SK-N-SH (cell line): ENCODE measurements at regions not wholly inside any gene's neighbourhood (a gene's known extent, or its start where the extent isn't known, plus 50 kb on each side); places are given as distances from the start of the nearest gene placed in this dataset.

ENCODE experiments used
- CTCF ChIA-PET: fragments of 300-600, 350-600 bp; formaldehyde crosslinking; extraction: SDS; loops from one replicate; lab custom pipeline; 2021; lab: Yijun Ruan, JAX
- POLR2A ChIA-PET: fragments of 350-600 bp; sonication (Branson Sonifier 250); formaldehyde crosslinking; extraction: SDS; loops from one replicate; lab custom pipeline; 2020; ENCODE audit warnings: antibody characterized with exemption, inconsistent platforms; lab: Yijun Ruan, JAX
- DNase-seq: peaks from one replicate; pipeline ENCODE4 v3.0.0; 2012
- H2AFZ ChIP-seq: fragments of 200-600 bp; sonication (generic); 2 replicates; pipeline ENCODE4 v1.8.1; 2016; ENCODE audit warnings: antibody characterized with exemption, mild to moderate bottlenecking, low read depth
- H3F3A ChIP-seq: fragments of 200-600 bp; sonication (generic); replicated peaks from 2 replicates; pipeline ENCODE3; 2016; ENCODE audit warnings: antibody characterized with exemption, mild to moderate bottlenecking; ENCODE audit not compliant: insufficient read depth
- H3K27ac ChIP-seq, 2 experiments: fragments of 200-500 bp in 1 of 2; fragments of 200-600 bp in 1 of 2; sonication (Bioruptor generic) in 1 of 2; sonication (generic), shearing (Covaris generic) in 1 of 2; 2 replicates each; pipeline versions ENCODE4 v1.5.1 to v1.6.1; 2014 to 2016; ENCODE audit warnings: low read depth in 2 of 2, inconsistent platforms in 1 of 2, low read length in 1 of 2, mild to moderate bottlenecking in 1 of 2, mixed read lengths in 1 of 2
- H3K27me3 ChIP-seq: fragments of 200-600 bp; sonication (generic), shearing (Covaris generic); 2 replicates; pipeline ENCODE4 v1.6.1; 2016; ENCODE audit warnings: mixed run types; ENCODE audit not compliant: insufficient read depth
- H3K36me3 ChIP-seq, 2 experiments: fragments of 200-500 bp in 1 of 2; fragments of 200-600 bp in 1 of 2; sonication (Bioruptor generic) in 1 of 2; sonication (generic) in 1 of 2; replicated peaks in 1 of 2; 2 replicates each; pipeline versions ENCODE3 to v1.5.1; 2014 to 2016; ENCODE audit warnings: low read length in 1 of 2, mild to moderate bottlenecking in 1 of 2; ENCODE audit not compliant: insufficient read depth in 2 of 2, control insufficient read depth in 1 of 2
- H3K4me1 ChIP-seq, 2 experiments: fragments of 200-500 bp in 1 of 2; fragments of 200-600 bp in 1 of 2; sonication (Bioruptor generic) in 1 of 2; sonication (generic), shearing (Covaris generic) in 1 of 2; 2 replicates each; pipeline versions ENCODE4 v1.5.1 to v1.6.1; 2014 to 2016; ENCODE audit warnings: low read depth in 1 of 2, low read length in 1 of 2, mixed run types in 1 of 2; ENCODE audit not compliant: insufficient read depth in 2 of 2, control insufficient read depth in 1 of 2
- H3K4me2 ChIP-seq: fragments of 200-600 bp; sonication (generic), shearing (Covaris generic); 2 replicates; pipeline ENCODE4 v1.6.1; 2017; ENCODE audit warnings: mixed run types
- H3K4me3 ChIP-seq, 2 experiments: fragments of 200-500 bp in 1 of 2; fragments of 200-600 bp in 1 of 2; sonication (Bioruptor generic) in 1 of 2; sonication (generic), shearing (Covaris generic) in 1 of 2; 2 replicates each; pipeline versions ENCODE4 v1.5.1 to v1.8.1; 2014 to 2016; ENCODE audit warnings: low read depth in 2 of 2, inconsistent platforms in 1 of 2, low read length in 1 of 2, mild to moderate bottlenecking in 1 of 2, mixed read lengths in 1 of 2, moderate library complexity in 1 of 2
- H3K79me2 ChIP-seq: fragments of 200-600 bp; sonication (generic); 2 replicates; pipeline ENCODE4 v1.8.1; 2017; ENCODE audit warnings: mild to moderate bottlenecking; ENCODE audit not compliant: insufficient read depth
- H3K9ac ChIP-seq: fragments of 200-600 bp; sonication (generic); 2 replicates; pipeline ENCODE4 v1.6.1; 2017; ENCODE audit warnings: mixed run types
- H3K9me2 ChIP-seq: fragments of 200-600 bp; sonication (generic); 2 replicates; pipeline ENCODE4 v1.6.1; 2017; ENCODE audit warnings: mixed run types
- H3K9me3 ChIP-seq: fragments of 200-600 bp; sonication (generic); 2 replicates; pipeline ENCODE4 v1.6.1; 2017; ENCODE audit warnings: mixed run types, mild to moderate bottlenecking, moderate library complexity
- H4K20me1 ChIP-seq: fragments of 200-600 bp; sonication (generic); 2 replicates; pipeline ENCODE4 v1.6.1; 2017; ENCODE audit warnings: mild to moderate bottlenecking, mixed run types; ENCODE audit not compliant: insufficient read depth
- EZH2phosphoT487 ChIP-seq: fragments of 200-600 bp; sonication (generic); IDR thresholded peaks from 2 replicates; pipeline ENCODE4 v1.6.1; 2017; ENCODE audit warnings: low read depth, mixed run types, mild to moderate bottlenecking, antibody characterized with exemption, moderate library complexity, borderline replicate concordance
- FOSL2 ChIP-seq: IDR thresholded peaks from 2 replicates; pipeline ENCODE4 v1.4.0; 2012; ENCODE audit warnings: low read depth, mild to moderate bottlenecking, moderate library complexity, borderline replicate concordance
- FOXM1 ChIP-seq: IDR thresholded peaks from 2 replicates; pipeline ENCODE4 v1.4.0; 2012; ENCODE audit warnings: low read depth, mild to moderate bottlenecking
- JUND ChIP-seq: IDR thresholded peaks from 2 replicates; pipeline ENCODE4 v1.4.0; 2012
- MAX ChIP-seq: IDR thresholded peaks from 2 replicates; pipeline ENCODE4 v1.4.0; 2012; ENCODE audit warnings: low read depth
- MEF2A ChIP-seq: IDR thresholded peaks from 2 replicates; pipeline ENCODE4 v1.4.0; 2012; ENCODE audit warnings: low read depth, borderline replicate concordance
- MXI1 ChIP-seq: IDR thresholded peaks from 2 replicates; pipeline ENCODE4 v1.6.1; 2012; ENCODE audit warnings: mild to moderate bottlenecking, low read depth, low read length, improper control_type of control experiment
- POLR2AphosphoS5 ChIP-seq: IDR thresholded peaks from 2 replicates; pipeline ENCODE4 v1.6.1; 2012; ENCODE audit warnings: low read depth, low read length
- RAD21 ChIP-seq: IDR thresholded peaks from 2 replicates; pipeline ENCODE4 v1.6.1; 2012; ENCODE audit warnings: mild to moderate bottlenecking, low read length
- REST ChIP-seq: IDR thresholded peaks from 2 replicates; pipeline ENCODE4 v1.6.1; 2012; ENCODE audit warnings: mild to moderate bottlenecking, low read depth, low read length, moderate library complexity
- RFX5 ChIP-seq: IDR thresholded peaks from 2 replicates; pipeline ENCODE4 v1.6.1; 2012; ENCODE audit warnings: mild to moderate bottlenecking, improper control_type of control experiment, low read length
- RXRA ChIP-seq: IDR thresholded peaks from 2 replicates; pipeline ENCODE4 v1.4.0; 2012; ENCODE audit warnings: low read depth, mild to moderate bottlenecking, borderline replicate concordance
- SIN3A ChIP-seq: IDR thresholded peaks from 2 replicates; pipeline ENCODE4 v1.6.1; 2012; ENCODE audit warnings: low read depth, mild to moderate bottlenecking, low read length, moderate library complexity, borderline replicate concordance
- SMC3 ChIP-seq: IDR thresholded peaks from 2 replicates; pipeline ENCODE4 v1.6.1; 2012; ENCODE audit warnings: low read depth, low read length, improper control_type of control experiment
- TAF1 ChIP-seq: IDR thresholded peaks from 2 replicates; pipeline ENCODE4 v1.6.1; 2012; ENCODE audit warnings: low read depth, mild to moderate bottlenecking, low read length, moderate library complexity, borderline replicate concordance
- TCF12 ChIP-seq: IDR thresholded peaks from 2 replicates; pipeline ENCODE4 v1.4.0; 2012
- TEAD4 ChIP-seq: IDR thresholded peaks from 2 replicates; pipeline ENCODE4 v1.4.0; 2012; ENCODE audit warnings: mild to moderate bottlenecking, borderline replicate concordance; ENCODE audit not compliant: insufficient read depth
- YY1 ChIP-seq: IDR thresholded peaks from 2 replicates; pipeline ENCODE4 v1.4.0; 2012; ENCODE audit warnings: low read depth, mild to moderate bottlenecking
- WGBS: methylation state at CpG from one replicate; pipeline ENCODE4 v1.1.6; 2017; ENCODE audit warnings: low lambda C conversion rate; 5-methylcytosine and 5-hydroxymethylcytosine counted together

- no peaks in the 10 kb centered on the region for H3K36me3 ChIP-seq
- no peaks in the 10 kb centered on the region for H3K4me1 ChIP-seq
- no peaks in the 10 kb centered on the region for H3F3A ChIP-seq
- CTCF ChIA-PET = no interaction called here
- H4K20me1 ChIP-seq = no peaks in the 10 kb centered on the region
- H3K9me3 ChIP-seq = no peaks in the 10 kb centered on the region
- H3K4me2 ChIP-seq = no peak overlapping the region
- no peaks in the 10 kb centered on the region for H3K79me2 ChIP-seq
- no peak for DNase-seq
- H3K27me3 ChIP-seq = no peaks in the 10 kb centered on the region
- H3K9ac ChIP-seq = no peak overlapping the region
- POLR2A ChIA-PET = no interaction called here
- TF ChIP-seq TCF12 (no peak), YY1 (no peak), FOSL2 (no peak), MXI1 (no peak), SMC3 (no peak), SIN3A (no peak), EZH2phosphoT487 (no peak), POLR2AphosphoS5 (no peak), REST (no peak), TEAD4 (no peak), RXRA (no peak), RAD21 (no peak)
- no peaks in the 10 kb centered on the region for H3K9me2 ChIP-seq
- H2AFZ ChIP-seq = no peak overlapping the region
- no peak overlapping the region for H3K27ac ChIP-seq
- H3K4me3 ChIP-seq = no peak overlapping the region
These were observed 860.9 kb downstream of the XPNPEP1 start for GRCh38 chr10:109062371-109062770.

- CTCF ChIA-PET = no interaction called here
These were observed 868.1 kb downstream of the XPNPEP1 start for GRCh38 chr10:109055243-109055642.

More at GRCh38 chr10:109055243-109055642, 868.1 kb downstream of the XPNPEP1 start:
- H4K20me1 ChIP-seq = no peaks in the 10 kb centered on the region
- H3K27ac ChIP-seq = no peak overlapping the region
- H3K9me2 ChIP-seq = no peaks in the 10 kb centered on the region
- no peaks in the 10 kb centered on the region for H3K4me1 ChIP-seq
- TF ChIP-seq FOXM1 (no peak), SIN3A (no peak), MXI1 (no peak), TAF1 (no peak), JUND (no peak), TEAD4 (no peak), RFX5 (no peak), FOSL2 (no peak), MEF2A (no peak), TCF12 (no peak), MAX (no peak)
- TF ChIP-seq, all 33 proteins: peak for 0
- no peaks in the 10 kb centered on the region for H3F3A ChIP-seq
- POLR2A ChIA-PET = no interaction called here
- no peaks in the 10 kb centered on the region for H3K27me3 ChIP-seq
- no peak overlapping the region for H2AFZ ChIP-seq
- DNase-seq = no peak
- no peak overlapping the region for H3K9ac ChIP-seq
- whole genome bisulfite sequencing = 32% methylated on average over 2 of the region's 2 CpGs
- no peak overlapping the region for H3K4me2 ChIP-seq
- H3K79me2 ChIP-seq = no peaks in the 10 kb centered on the region
- no peaks in the 10 kb centered on the region for H3K9me3 ChIP-seq
- H3K4me3 ChIP-seq = no peak overlapping the region
- H3K36me3 ChIP-seq = no peaks in the 10 kb centered on the region
